HFFc6 (cell line): ENCODE measurements at regions not wholly inside any gene's neighbourhood (a gene's known extent, or its start where the extent isn't known, plus 50 kb on each side); places are given as distances from the start of the nearest gene placed in this dataset.

ENCODE experiments used
- DNase-seq: peaks from one replicate; pipeline ENCODE4 v3.0.0-alpha.2; 2018
- H3K27ac Mint-ChIP-seq: 2 replicates; pipeline ENCODE4 v1.8.0; 2020; ENCODE audit warnings: mild to moderate bottlenecking, mixed read lengths
- H3K27me3 Mint-ChIP-seq: 2 replicates; pipeline ENCODE4 v1.8.0; 2021; ENCODE audit warnings: mild to moderate bottlenecking, moderate library complexity, mixed read lengths; ENCODE audit not compliant: insufficient read depth
- H3K36me3 Mint-ChIP-seq: 2 replicates; pipeline ENCODE4 v1.8.0; 2021; ENCODE audit warnings: low read depth, mixed read lengths
- H3K4me1 Mint-ChIP-seq: 2 replicates; pipeline ENCODE4 v1.8.0; 2020; ENCODE audit warnings: low read depth, mixed read lengths
- H3K4me3 Mint-ChIP-seq: 2 replicates; pipeline ENCODE4 v1.8.0; 2020; ENCODE audit warnings: mild to moderate bottlenecking, moderate library complexity, mixed read lengths
- H3K9me3 Mint-ChIP-seq: 2 replicates; pipeline ENCODE4 v1.8.0; 2020; ENCODE audit warnings: mild to moderate bottlenecking, mixed read lengths
- TF ChIP-seq, protein P1 (sequence below): fragments of 200-600 bp; sonication (generic); IDR thresholded peaks from 2 replicates; pipeline ENCODE4 v1.5.0; 2021; ENCODE audit warnings: antibody characterized with exemption, mild to moderate bottlenecking

DNA sequence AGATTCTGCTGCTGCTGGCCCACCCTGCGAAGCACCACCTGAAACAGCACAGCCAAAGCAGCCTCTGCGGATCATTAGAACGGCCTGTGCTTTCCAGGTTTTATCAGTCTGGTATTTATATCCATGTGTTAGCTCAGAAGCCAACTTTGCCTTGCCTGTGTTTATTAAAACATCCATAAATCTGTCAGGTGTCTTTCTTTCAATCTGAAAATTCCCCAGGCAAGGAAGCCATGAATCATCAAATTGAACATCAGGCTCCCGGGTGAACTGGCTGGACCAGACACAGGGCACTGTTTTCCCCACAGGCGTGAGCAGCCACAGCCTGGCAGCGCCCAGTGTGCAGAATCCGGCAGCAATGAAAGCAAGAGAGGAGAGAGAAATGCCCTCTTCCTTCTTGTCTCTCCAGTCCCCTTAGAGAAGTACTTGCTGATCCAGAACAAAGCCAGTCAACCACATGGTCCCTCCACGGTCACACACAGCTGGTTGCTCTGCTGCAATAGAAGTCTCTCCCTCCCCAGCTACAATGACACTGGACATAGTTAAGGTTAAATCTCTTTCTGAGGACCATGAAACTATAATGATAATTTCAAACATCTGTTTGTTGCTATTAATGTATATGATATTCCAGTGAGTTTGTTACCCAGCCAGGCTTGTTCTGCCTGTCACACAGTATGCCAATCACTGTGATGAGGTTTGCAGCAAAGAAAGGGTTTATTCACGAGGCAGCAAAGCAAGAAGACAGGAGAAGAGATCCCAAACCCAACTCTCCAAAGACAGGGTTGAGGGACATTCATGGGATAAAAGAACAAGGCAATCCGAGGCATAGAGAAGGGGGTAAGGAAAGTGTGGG is 212.1 kb upstream of the FMN2 start:
- Mint-ChIP-seq H3K27ac (no peak overlapping the region), H3K27me3 (no peaks in the 10 kb centered on the region; the same call in 1 of the 2 replicates), H3K36me3 (no peaks in the 10 kb centered on the region), H3K9me3 (no peaks in the 10 kb centered on the region), H3K4me3 (no peak overlapping the region), H3K4me1 (peaks cover 8% of the 10 kb centered on the region; the same call in 1 of the 2 replicates)
- TF ChIP-seq, protein P1, sequence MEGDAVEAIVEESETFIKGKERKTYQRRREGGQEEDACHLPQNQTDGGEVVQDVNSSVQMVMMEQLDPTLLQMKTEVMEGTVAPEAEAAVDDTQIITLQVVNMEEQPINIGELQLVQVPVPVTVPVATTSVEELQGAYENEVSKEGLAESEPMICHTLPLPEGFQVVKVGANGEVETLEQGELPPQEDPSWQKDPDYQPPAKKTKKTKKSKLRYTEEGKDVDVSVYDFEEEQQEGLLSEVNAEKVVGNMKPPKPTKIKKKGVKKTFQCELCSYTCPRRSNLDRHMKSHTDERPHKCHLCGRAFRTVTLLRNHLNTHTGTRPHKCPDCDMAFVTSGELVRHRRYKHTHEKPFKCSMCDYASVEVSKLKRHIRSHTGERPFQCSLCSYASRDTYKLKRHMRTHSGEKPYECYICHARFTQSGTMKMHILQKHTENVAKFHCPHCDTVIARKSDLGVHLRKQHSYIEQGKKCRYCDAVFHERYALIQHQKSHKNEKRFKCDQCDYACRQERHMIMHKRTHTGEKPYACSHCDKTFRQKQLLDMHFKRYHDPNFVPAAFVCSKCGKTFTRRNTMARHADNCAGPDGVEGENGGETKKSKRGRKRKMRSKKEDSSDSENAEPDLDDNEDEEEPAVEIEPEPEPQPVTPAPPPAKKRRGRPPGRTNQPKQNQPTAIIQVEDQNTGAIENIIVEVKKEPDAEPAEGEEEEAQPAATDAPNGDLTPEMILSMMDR: no peak
- no peak for DNase-seq

DNA sequence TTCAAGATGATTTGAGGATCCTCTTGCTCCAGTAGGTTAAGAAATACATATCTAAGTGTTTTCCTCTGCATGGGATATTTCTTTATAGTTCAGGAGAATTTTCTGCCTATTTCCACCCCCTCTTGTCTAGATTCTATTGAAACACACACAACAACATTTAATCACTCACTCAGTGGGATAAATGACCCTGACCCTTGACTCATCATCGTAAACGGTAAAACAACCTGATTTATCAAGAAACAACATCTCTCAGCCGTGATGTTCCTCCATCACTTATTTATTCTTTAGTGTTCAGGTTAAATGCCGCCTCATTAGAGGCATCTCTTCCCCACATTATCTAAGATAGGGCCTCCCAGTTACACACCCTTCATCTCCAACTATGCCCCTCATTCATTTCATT is 208.7 kb upstream of the FMN2 start:
- H3K27me3 Mint-ChIP-seq: no peaks in the 10 kb centered on the region; the same call in 1 of the 2 replicates
- TF ChIP-seq, protein P1: no peak
- H3K9me3 Mint-ChIP-seq: no peaks in the 10 kb centered on the region
- no peaks in the 10 kb centered on the region for H3K36me3 Mint-ChIP-seq
- no peak overlapping the region for H3K27ac Mint-ChIP-seq
- H3K4me3 Mint-ChIP-seq: no peak overlapping the region
- peaks cover 14% of the 10 kb centered on the region; the same call in 1 of the 2 replicates for H3K4me1 Mint-ChIP-seq
- no peak for DNase-seq

DNA sequence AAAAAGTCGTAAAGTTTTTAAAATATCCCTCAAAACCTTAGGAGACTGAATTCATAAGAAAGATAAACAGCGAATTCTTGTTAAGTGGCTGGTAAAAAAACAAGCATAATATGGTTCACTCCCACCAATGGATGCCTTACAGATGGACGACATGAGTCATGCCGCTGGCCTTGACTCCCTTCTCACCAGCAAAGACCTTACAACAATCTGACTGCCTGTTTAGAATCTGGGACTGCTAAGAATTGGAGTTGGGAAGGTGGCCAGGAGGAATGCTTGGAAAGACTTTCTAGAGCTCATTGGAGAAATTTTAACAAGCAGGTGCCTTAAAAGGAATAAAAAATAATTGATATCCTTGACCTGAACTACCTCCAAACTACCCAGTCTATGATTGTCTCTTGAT is 206.9 kb upstream of the FMN2 start:
- DNase-seq: peak; percentile 41
- H3K4me3 Mint-ChIP-seq: no peak overlapping the region
- H3K27ac Mint-ChIP-seq: no peak overlapping the region
- H3K4me1 Mint-ChIP-seq: peaks cover 14% of the 10 kb centered on the region; the same call in 1 of the 2 replicates
- peaks cover 5% of the 10 kb centered on the region for H3K27me3 Mint-ChIP-seq
- H3K9me3 Mint-ChIP-seq: no peaks in the 10 kb centered on the region
- no peaks in the 10 kb centered on the region for H3K36me3 Mint-ChIP-seq
- TF ChIP-seq, protein P1: no peak

DNA sequence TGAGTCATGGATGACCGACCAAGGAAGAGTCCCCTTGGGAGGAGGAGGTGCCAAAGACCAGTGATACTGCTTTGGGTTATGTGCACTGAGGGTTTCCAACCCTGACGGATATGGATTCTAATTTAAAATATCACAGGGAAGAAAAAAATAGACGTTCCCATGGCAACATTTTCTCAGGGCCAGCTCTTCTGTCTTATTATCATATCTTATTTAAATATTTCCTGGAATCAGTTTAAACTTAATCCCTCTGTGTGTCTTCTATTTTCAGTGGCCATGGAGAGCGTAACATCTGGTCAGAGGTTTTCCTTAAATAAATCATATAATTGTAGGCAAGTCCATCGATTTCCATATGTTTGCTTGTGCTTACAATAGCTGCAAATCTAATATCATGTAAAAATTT is 205.4 kb upstream of the FMN2 start:
- H3K4me1 Mint-ChIP-seq: peaks cover 14% of the 10 kb centered on the region; the same call in 1 of the 2 replicates
- TF ChIP-seq, protein P1: no peak
- no peak overlapping the region for H3K4me3 Mint-ChIP-seq
- no peak for DNase-seq
- no peaks in the 10 kb centered on the region for H3K36me3 Mint-ChIP-seq
- H3K27me3 Mint-ChIP-seq: peaks cover 5% of the 10 kb centered on the region; the same call in 1 of the 2 replicates
- H3K27ac Mint-ChIP-seq: no peak overlapping the region
- H3K9me3 Mint-ChIP-seq: no peaks in the 10 kb centered on the region

DNA sequence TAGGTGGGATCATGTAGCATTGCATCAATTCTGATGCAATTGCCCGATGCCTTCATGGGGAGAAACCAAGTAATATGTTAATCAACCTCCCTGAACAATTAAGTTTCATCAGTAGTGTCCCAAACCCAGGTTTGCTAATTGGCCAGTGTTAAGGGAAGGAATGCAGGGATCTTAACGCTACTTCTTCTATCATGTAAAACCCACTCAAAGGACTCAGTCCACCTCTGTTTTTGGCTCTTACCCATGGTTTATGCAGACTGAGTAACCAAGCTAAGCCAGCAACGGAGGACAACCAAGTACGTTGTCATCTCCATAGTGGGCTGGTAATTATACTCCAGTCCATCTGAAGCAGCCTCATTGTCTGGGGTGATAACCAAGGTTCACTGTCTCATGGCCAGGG is 203.0 kb upstream of the FMN2 start:
- TF ChIP-seq, protein P1: no peak
- Mint-ChIP-seq H3K36me3 (no peaks in the 10 kb centered on the region), H3K9me3 (no peaks in the 10 kb centered on the region), H3K4me1 (peaks cover 14% of the 10 kb centered on the region; the same call in 1 of the 2 replicates), H3K27me3 (peaks cover 5% of the 10 kb centered on the region; the same call in 1 of the 2 replicates), H3K27ac (no peak overlapping the region), H3K4me3 (no peak overlapping the region)
- no peak for DNase-seq
